ENCODE measurements at regions not wholly inside any gene's neighbourhood (a gene's known extent, or its start where the extent isn't known, plus 50 kb on each side); places are given as distances from the start of the nearest gene placed in this dataset.

- no TSS peak for BruUV-seq (replicated peaks)
- TF ChIP-seq EZH2 (IDR thresholded peaks at IDR 0.05; ENCODE audit: borderline replicate concordance, low read depth, low read length, poor library complexity, severe bottlenecking): no peak
- no peak for TF ChIP-seq CTCF (conservative IDR thresholded peaks at IDR 0.05; ENCODE audit: low read depth, low read length)
- no peak for DNase-seq (ENCODE audit: low spot score)
- intact Hi-C loops (cut with micrococcal nuclease; ENCODE audit: unreplicated experiment): no loop called here
- Histone ChIP-seq H3K36me3 (ENCODE audit: insufficient read depth, low read length, poor library complexity, severe bottlenecking) (no peaks in the 10 kb centered on the region), H3K4me3 (ENCODE audit: low read depth, low read length, poor library complexity, severe bottlenecking) (no peak overlapping the region), H3K27me3 (replicated peaks; ENCODE audit: insufficient read depth, low read depth, low read length, poor library complexity) (no peaks in the 10 kb centered on the region), H3K9me3 (ENCODE audit: low read depth, low read length, poor library complexity, severe bottlenecking) (no peaks in the 10 kb centered on the region), H3K4me1 (ENCODE audit: insufficient read depth, low read length, poor library complexity, severe bottlenecking) (no peaks in the 10 kb centered on the region), H3K27ac (ENCODE audit: low read depth, low read length, poor library complexity, severe bottlenecking) (no peak overlapping the region)
- ChIA-PET CTCF (no interaction called here), POLR2A (ENCODE audit: low non-redundant PET) (no interaction called here)
These were observed 128.8 kb downstream of the KLF6 start for GRCh38 chr10:3656214-3656613.

GRCh38 chr10:3655528-3655927 is 129.5 kb downstream of the KLF6 start:
- H3K27me3 ChIP-seq (replicated peaks; ENCODE audit: insufficient read depth, low read depth, low read length, poor library complexity): no peaks in the 10 kb centered on the region
- intact Hi-C loops (cut with micrococcal nuclease; ENCODE audit: unreplicated experiment): no loop called here
- BruUV-seq (replicated peaks): no TSS peak
- no peak overlapping the region for H3K27ac ChIP-seq (ENCODE audit: low read depth, low read length, poor library complexity, severe bottlenecking)
- CTCF ChIA-PET: no interaction called here
- POLR2A ChIA-PET (ENCODE audit: low non-redundant PET): no interaction called here
- H3K36me3 ChIP-seq (ENCODE audit: insufficient read depth, low read length, poor library complexity, severe bottlenecking): no peaks in the 10 kb centered on the region
- no peaks in the 10 kb centered on the region for H3K4me1 ChIP-seq (ENCODE audit: insufficient read depth, low read length, poor library complexity, severe bottlenecking)
- DNase-seq (ENCODE audit: low spot score): no peak
- no peaks in the 10 kb centered on the region for H3K9me3 ChIP-seq (ENCODE audit: low read depth, low read length, poor library complexity, severe bottlenecking)
- no peak for TF ChIP-seq EZH2 (IDR thresholded peaks at IDR 0.05; ENCODE audit: borderline replicate concordance, low read depth, low read length, poor library complexity, severe bottlenecking)
- TF ChIP-seq CTCF (conservative IDR thresholded peaks at IDR 0.05; ENCODE audit: low read depth, low read length): no peak
- no peak overlapping the region for H3K4me3 ChIP-seq (ENCODE audit: low read depth, low read length, poor library complexity, severe bottlenecking)

- Histone ChIP-seq H3K27ac (ENCODE audit: low read depth, low read length, poor library complexity, severe bottlenecking) (no peak overlapping the region), H3K9me3 (ENCODE audit: low read depth, low read length, poor library complexity, severe bottlenecking) (no peaks in the 10 kb centered on the region)
These were observed 130.0 kb downstream of the KLF6 start for GRCh38 chr10:3654980-3655379.

More at GRCh38 chr10:3654980-3655379, 130.0 kb downstream of the KLF6 start:
- POLR2A ChIA-PET (ENCODE audit: low non-redundant PET): no interaction called here
- intact Hi-C loops (cut with micrococcal nuclease; ENCODE audit: unreplicated experiment): no loop called here
- no peaks in the 10 kb centered on the region for H3K4me1 ChIP-seq (ENCODE audit: insufficient read depth, low read length, poor library complexity, severe bottlenecking)
- no peak overlapping the region for H3K4me3 ChIP-seq (ENCODE audit: low read depth, low read length, poor library complexity, severe bottlenecking)
- no TSS peak for BruUV-seq (replicated peaks)
- H3K27me3 ChIP-seq (replicated peaks; ENCODE audit: insufficient read depth, low read depth, low read length, poor library complexity): no peaks in the 10 kb centered on the region
- DNase-seq (ENCODE audit: low spot score): no peak
- TF ChIP-seq EZH2 (IDR thresholded peaks at IDR 0.05; ENCODE audit: borderline replicate concordance, low read depth, low read length, poor library complexity, severe bottlenecking) (no peak), CTCF (conservative IDR thresholded peaks at IDR 0.05; ENCODE audit: low read depth, low read length) (no peak)
- no peaks in the 10 kb centered on the region for H3K36me3 ChIP-seq (ENCODE audit: insufficient read depth, low read length, poor library complexity, severe bottlenecking)
- CTCF ChIA-PET: no interaction called here

Measured in A673 (cell line).